NK-92 (cell line): ENCODE measurements at regions not wholly inside any gene's neighbourhood (a gene's known extent, or its start where the extent isn't known, plus 50 kb on each side); places are given as distances from the start of the nearest gene placed in this dataset.

ENCODE experiments used
- DNase-seq: peaks from one replicate; lab custom pipeline; 2025; ENCODE audit not compliant: unreplicated experiment; lab: John Stamatoyannopoulos, UW

GRCh38 chr15:98139337-98139736 lies 178.8 kb downstream of the ARRDC4 start:
- DNase-seq, result no peak

- DNase-seq, result no peak
Observed at GRCh38 chr15:98142572-98142971, 182.1 kb downstream of the ARRDC4 start.

GRCh38 chr15:98143116-98143515 lies 182.6 kb downstream of the ARRDC4 start:
- DNase-seq, result no peak

- no peak for DNase-seq
Observed at GRCh38 chr15:98144388-98144787, 183.9 kb downstream of the ARRDC4 start.

- no peak for DNase-seq
Observed at GRCh38 chr15:98146031-98146820, 185.7 kb downstream of the ARRDC4 start.

GRCh38 chr15:98147415-98147814 lies 186.9 kb downstream of the ARRDC4 start:
- no peak for DNase-seq

GRCh38 chr15:98150084-98150483 lies 189.6 kb downstream of the ARRDC4 start:
- no peak for DNase-seq

GRCh38 chr15:98150536-98150935 lies 190.0 kb downstream of the ARRDC4 start:
- DNase-seq, result no peak

GRCh38 chr15:98151096-98151495 lies 190.6 kb downstream of the ARRDC4 start:
- DNase-seq, result no peak

GRCh38 chr15:98152156-98152555 lies 191.7 kb downstream of the ARRDC4 start:
- DNase-seq, result no peak

- DNase-seq, result no peak
Observed at GRCh38 chr15:98154863-98155262, 194.4 kb downstream of the ARRDC4 start.

GRCh38 chr15:98155356-98155755 lies 194.9 kb downstream of the ARRDC4 start:
- no peak for DNase-seq

- DNase-seq, result no peak
Observed at GRCh38 chr15:98160236-98160635, 199.7 kb downstream of the ARRDC4 start.

- DNase-seq, result no peak
Observed at GRCh38 chr15:98163319-98164045, 203.0 kb downstream of the ARRDC4 start.

- DNase-seq, result no peak
Observed at GRCh38 chr15:98164571-98164970, 204.1 kb downstream of the ARRDC4 start.

- DNase-seq, result no peak
Observed at GRCh38 chr15:98164986-98165385, 204.5 kb downstream of the ARRDC4 start.

GRCh38 chr15:98167722-98168268 lies 207.3 kb downstream of the ARRDC4 start:
- no peak for DNase-seq

GRCh38 chr15:98169551-98169950 lies 209.0 kb downstream of the ARRDC4 start:
- no peak for DNase-seq

GRCh38 chr15:98174286-98174685 lies 213.8 kb downstream of the ARRDC4 start:
- DNase-seq, result no peak

GRCh38 chr15:98174841-98175240 lies 214.3 kb downstream of the ARRDC4 start:
- no peak for DNase-seq

- peak; percentile 15 for DNase-seq
Observed at GRCh38 chr15:98177966-98178592, 217.6 kb downstream of the ARRDC4 start.

- DNase-seq, result no peak
Observed at GRCh38 chr15:98178861-98179260, 218.4 kb downstream of the ARRDC4 start.
